Neutrophil (primary cell): ENCODE measurements at regions not wholly inside any gene's neighbourhood (a gene's known extent, or its start where the extent isn't known, plus 50 kb on each side); places are given as distances from the start of the nearest gene placed in this dataset.
A peak's percentile ranks its signal among the peaks of the same experiment; 100 is the strongest.
"Not testable (repeated sequence)": the region's sequence is repeated elsewhere in the genome, so short reads cannot be mapped to it uniquely, and the experiment has no call there.

Experiments used
- H3K27ac ChIP-seq: fragments of 200-600 bp; sonication (generic); 2 replicates; pipeline ENCODE4 v1.5.1; 2016; ENCODE audit warnings: mild to moderate bottlenecking, moderate library complexity
- H3K27me3 ChIP-seq: fragments of 200-600 bp; sonication (generic); 2 replicates; pipeline ENCODE4 v1.6.0; 2016; ENCODE audit warnings: mild to moderate bottlenecking
- H3K36me3 ChIP-seq: fragments of 200-600 bp; sonication (generic); 2 replicates; pipeline ENCODE4 v1.5.1; 2017
- H3K4me1 ChIP-seq, 2 experiments: fragments of 200-600 bp in 1 of 2; sonication (generic) in 1 of 2; 1 replicate in 1 of 2; 2 replicates in 1 of 2; pipeline versions ENCODE4 v1.5.1 to v1.6.1; 2013 to 2016; ENCODE audit warnings: low read depth in 1 of 2, low read length in 1 of 2, mild to moderate bottlenecking in 1 of 2, moderate library complexity in 1 of 2; ENCODE audit not compliant: control insufficient read depth in 1 of 2, insufficient read depth in 1 of 2
- H3K4me3 ChIP-seq, 2 experiments: fragments of 200-600 bp in 1 of 2; sonication (generic) in 1 of 2; 1 replicate in 1 of 2; 2 replicates in 1 of 2; pipeline ENCODE4 v1.5.1; 2013 to 2016; ENCODE audit warnings: low read depth in 1 of 2, low read length in 1 of 2, mild to moderate bottlenecking in 1 of 2, moderate library complexity in 1 of 2
- H3K9me3 ChIP-seq: fragments of 200-600 bp; sonication (generic); 2 replicates; pipeline ENCODE4 v1.5.1; 2016
- TF ChIP-seq, protein P1 (sequence below): fragments of 200-600 bp; sonication (generic); IDR thresholded peaks from 2 replicates; pipeline ENCODE4 v1.5.1; 2016; ENCODE audit warnings: antibody characterized with exemption

DNA sequence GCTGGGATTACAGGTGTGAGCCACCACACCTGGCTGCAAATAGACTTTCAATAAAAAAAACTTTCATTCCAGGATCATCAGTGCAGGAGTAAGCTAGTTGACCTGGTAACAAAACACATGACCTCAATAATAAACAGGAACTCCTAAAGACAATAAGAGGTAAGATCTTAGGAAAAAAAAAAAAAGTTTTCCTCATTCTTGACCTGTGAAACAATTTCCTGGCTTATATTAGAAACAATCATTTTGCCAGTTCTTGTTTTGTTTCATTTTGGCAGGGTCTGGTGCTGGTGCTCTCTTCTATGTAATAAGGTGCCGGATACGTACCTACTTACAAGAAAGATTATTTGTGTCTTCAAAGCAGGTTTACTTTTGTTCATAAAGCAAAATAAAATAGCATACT, 90.6 kb upstream of the AMN1 start:
- TF ChIP-seq, protein P1, sequence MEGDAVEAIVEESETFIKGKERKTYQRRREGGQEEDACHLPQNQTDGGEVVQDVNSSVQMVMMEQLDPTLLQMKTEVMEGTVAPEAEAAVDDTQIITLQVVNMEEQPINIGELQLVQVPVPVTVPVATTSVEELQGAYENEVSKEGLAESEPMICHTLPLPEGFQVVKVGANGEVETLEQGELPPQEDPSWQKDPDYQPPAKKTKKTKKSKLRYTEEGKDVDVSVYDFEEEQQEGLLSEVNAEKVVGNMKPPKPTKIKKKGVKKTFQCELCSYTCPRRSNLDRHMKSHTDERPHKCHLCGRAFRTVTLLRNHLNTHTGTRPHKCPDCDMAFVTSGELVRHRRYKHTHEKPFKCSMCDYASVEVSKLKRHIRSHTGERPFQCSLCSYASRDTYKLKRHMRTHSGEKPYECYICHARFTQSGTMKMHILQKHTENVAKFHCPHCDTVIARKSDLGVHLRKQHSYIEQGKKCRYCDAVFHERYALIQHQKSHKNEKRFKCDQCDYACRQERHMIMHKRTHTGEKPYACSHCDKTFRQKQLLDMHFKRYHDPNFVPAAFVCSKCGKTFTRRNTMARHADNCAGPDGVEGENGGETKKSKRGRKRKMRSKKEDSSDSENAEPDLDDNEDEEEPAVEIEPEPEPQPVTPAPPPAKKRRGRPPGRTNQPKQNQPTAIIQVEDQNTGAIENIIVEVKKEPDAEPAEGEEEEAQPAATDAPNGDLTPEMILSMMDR = no peak
- Histone ChIP-seq H3K4me3 (no peak overlapping the region), H3K36me3 (no peaks in the 10 kb centered on the region), H3K4me1 (no peaks in the 10 kb centered on the region), H3K27me3 (no peaks in the 10 kb centered on the region), H3K27ac (no peak overlapping the region), H3K9me3 (no peaks in the 10 kb centered on the region)

- TF ChIP-seq, protein P1 = no peak
- H3K4me3 ChIP-seq = no peak overlapping the region
- no peaks in the 10 kb centered on the region for H3K9me3 ChIP-seq
- no peak overlapping the region for H3K27ac ChIP-seq
- no peaks in the 10 kb centered on the region for H3K4me1 ChIP-seq
- no peaks in the 10 kb centered on the region for H3K36me3 ChIP-seq
- H3K27me3 ChIP-seq = no peaks in the 10 kb centered on the region
These were observed 89.9 kb upstream of the AMN1 start for GRCh38 chr12:31818623-31819268.

DNA sequence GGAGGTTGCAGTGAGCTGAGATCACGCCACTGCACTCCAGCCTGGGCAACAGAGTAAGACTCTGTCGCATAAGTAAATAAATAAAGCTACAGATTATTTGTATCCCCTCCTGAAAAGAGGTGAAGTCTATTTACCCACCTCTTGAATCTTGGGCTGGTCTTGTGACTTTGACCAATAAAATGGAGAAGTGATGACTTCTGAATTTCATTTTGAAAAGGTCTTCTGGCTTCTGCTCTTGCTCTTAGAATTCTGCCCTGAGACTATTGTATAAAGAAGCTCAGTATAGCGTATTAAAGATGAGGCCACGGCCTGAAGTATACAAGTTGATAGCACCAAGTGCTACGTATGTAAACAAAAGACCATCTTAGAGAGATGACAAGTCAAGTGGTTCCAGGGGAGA, 88.3 kb upstream of the AMN1 start:
- Histone ChIP-seq H3K9me3 (no peaks in the 10 kb centered on the region), H3K4me1 (no peaks in the 10 kb centered on the region), H3K36me3 (no peaks in the 10 kb centered on the region), H3K27ac (peak overlapping the region; percentile 43), H3K4me3 (no peak overlapping the region), H3K27me3 (no peaks in the 10 kb centered on the region)
- TF ChIP-seq, protein P1 = no peak

DNA sequence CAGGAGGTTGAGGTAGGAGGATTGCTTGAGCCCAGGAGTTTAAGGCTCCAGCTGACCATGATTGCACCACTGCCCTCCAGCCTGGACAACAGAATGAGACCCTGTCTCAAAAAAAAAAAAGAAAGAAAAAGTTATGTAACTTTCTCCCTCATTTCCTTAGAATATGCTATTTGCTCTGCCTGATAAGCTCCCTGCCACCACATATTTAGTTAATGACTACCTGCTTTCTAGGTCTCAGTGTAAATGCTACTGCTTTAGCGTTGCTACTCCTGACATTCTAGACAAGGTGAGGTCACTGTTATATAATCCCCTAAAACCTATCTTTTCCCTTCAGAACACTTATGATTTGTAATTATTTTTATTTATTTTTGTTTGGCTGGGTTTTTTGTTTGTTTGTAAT, 86.3 kb upstream of the AMN1 start:
- Histone ChIP-seq H3K27me3 (no peaks in the 10 kb centered on the region), H3K27ac (no peak overlapping the region), H3K4me3 (no peak overlapping the region), H3K36me3 (no peaks in the 10 kb centered on the region), H3K9me3 (no peaks in the 10 kb centered on the region), H3K4me1 (no peaks in the 10 kb centered on the region)
- TF ChIP-seq, protein P1 = no peak

DNA sequence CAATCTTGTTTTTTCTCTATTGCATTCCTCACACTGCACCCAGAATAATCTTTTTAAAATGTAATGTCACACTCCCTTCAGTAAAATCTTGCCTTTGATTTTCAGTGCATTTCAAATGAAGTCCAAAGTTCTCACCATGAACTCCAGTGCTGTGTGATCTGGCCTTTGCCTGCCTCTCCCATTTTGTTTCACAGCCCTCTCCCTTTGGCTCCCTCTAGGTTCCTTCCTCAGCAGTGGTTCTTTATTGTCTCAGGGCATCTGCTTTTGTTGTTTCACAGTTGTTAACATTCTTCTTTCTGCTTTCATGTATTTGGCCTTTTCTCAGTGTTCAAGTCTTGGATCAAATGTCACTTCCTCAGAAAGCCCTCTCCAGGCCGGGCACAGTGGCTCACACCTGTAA, 84.5 kb upstream of the AMN1 start:
- Histone ChIP-seq H3K27me3 (no peaks in the 10 kb centered on the region), H3K4me1 (no peaks in the 10 kb centered on the region), H3K4me3 (no peak overlapping the region), H3K27ac (no peak overlapping the region), H3K9me3 (no peaks in the 10 kb centered on the region), H3K36me3 (no peaks in the 10 kb centered on the region)
- TF ChIP-seq, protein P1 = no peak

- H3K36me3 ChIP-seq = no peaks in the 10 kb centered on the region
- no peaks in the 10 kb centered on the region for H3K27me3 ChIP-seq
- TF ChIP-seq, protein P1 = no peak
- no peak overlapping the region for H3K4me3 ChIP-seq
- H3K4me1 ChIP-seq = no peaks in the 10 kb centered on the region
- no peaks in the 10 kb centered on the region for H3K9me3 ChIP-seq
- H3K27ac ChIP-seq = no peak overlapping the region
These were observed 78.9 kb upstream of the AMN1 start for GRCh38 chr12:31807773-31808097.

GRCh38 chr12:31807081-31807772, 78.4 kb upstream of the AMN1 start:
- H3K4me1 ChIP-seq, H3K36me3 ChIP-seq, H3K27me3 ChIP-seq, H3K27ac ChIP-seq, H3K4me3 ChIP-seq, H3K9me3 ChIP-seq: not testable (repeated sequence)

- not testable (repeated sequence) for H3K4me1 ChIP-seq, H3K36me3 ChIP-seq, H3K9me3 ChIP-seq, H3K27ac ChIP-seq, H3K4me3 ChIP-seq, H3K27me3 ChIP-seq
These were observed 76.9 kb upstream of the AMN1 start for GRCh38 chr12:31805681-31806080.
